ENCODE measurements at regions not wholly inside any gene's neighbourhood (a gene's known extent, or its start where the extent isn't known, plus 50 kb on each side); places are given as distances from the start of the nearest gene placed in this dataset.

DNA sequence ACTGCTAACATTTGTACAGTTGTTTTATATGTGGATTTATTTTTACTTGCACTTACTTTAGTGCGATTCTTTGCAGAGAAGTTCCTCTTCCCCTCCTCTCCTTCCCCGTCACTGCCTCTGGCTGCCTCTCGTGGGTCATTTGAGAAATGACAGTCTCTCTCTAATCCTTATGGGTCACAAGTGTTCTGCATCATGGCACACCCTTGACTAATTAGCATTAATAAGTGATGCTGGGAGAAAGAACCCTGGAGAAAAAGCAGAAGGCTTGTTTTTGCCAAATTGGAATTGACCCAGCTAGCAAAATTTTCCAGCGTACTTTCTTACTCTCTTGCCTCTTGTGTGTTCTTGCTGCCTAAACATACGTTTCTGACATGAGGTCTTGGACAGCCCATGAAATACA lies 301.2 kb downstream of the DUSP10 start:
- no peak for DNase-seq (ENCODE audit: low read depth, low spot score)
- no peaks in the 10 kb centered on the region for H3K27me3 ChIP-seq (ENCODE audit: control insufficient read depth, insufficient read depth, low read length)
- TF ChIP-seq, protein P1, sequence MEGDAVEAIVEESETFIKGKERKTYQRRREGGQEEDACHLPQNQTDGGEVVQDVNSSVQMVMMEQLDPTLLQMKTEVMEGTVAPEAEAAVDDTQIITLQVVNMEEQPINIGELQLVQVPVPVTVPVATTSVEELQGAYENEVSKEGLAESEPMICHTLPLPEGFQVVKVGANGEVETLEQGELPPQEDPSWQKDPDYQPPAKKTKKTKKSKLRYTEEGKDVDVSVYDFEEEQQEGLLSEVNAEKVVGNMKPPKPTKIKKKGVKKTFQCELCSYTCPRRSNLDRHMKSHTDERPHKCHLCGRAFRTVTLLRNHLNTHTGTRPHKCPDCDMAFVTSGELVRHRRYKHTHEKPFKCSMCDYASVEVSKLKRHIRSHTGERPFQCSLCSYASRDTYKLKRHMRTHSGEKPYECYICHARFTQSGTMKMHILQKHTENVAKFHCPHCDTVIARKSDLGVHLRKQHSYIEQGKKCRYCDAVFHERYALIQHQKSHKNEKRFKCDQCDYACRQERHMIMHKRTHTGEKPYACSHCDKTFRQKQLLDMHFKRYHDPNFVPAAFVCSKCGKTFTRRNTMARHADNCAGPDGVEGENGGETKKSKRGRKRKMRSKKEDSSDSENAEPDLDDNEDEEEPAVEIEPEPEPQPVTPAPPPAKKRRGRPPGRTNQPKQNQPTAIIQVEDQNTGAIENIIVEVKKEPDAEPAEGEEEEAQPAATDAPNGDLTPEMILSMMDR (IDR thresholded peaks at IDR 0.05; ENCODE audit: low read depth, low read length), result no peak
- peak overlapping the region; percentile 35 for H3K27ac ChIP-seq (ENCODE audit: low read depth, low read length)
- H3K9me3 ChIP-seq (ENCODE audit: control insufficient read depth, insufficient read depth, low read length), result no peaks in the 10 kb centered on the region
- H3K4me3 ChIP-seq (ENCODE audit: low read depth, low read length), result no peak overlapping the region
- ChIA-PET POLR2A (interaction anchor here (0.8 kb wide), 1 partner anchor 1023 kb away, joined by 4 read pairs; no protein-coding TSS in a partner anchor), CTCF (interaction anchor here (0.8 kb wide), 1 partner anchor 1014 kb away, joined by 4 read pairs; no protein-coding TSS in a partner anchor)

DNA sequence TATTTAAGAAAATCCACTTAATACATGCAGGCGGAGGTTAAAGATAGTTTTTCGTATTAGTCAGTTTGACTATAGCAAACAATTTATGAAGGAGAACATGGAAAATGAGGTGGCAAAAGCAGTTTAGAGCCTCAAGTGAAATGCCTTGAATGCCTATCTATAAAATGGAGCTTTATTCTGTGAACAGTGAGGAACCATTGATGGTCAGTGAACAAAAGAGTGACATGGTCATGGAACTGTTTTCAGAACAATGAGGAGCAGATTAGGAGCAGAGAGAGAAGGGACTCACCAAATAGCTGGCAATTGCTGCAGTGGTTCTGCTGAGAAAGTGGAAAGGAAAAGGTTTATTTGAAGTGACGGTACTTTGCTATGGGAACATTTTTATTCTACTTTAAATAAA lies 299.8 kb downstream of the DUSP10 start:
- no peak overlapping the region for H3K27ac ChIP-seq (ENCODE audit: low read depth, low read length)
- POLR2A ChIA-PET, result no interaction called here
- CTCF ChIA-PET, result interaction anchor here (0.5 to 1.4 kb wide), 4 partner anchors 178 to 1013 kb away, joined by 3 to 7 read pairs (median 4); no protein-coding TSS in a partner anchor
- H3K27me3 ChIP-seq (ENCODE audit: control insufficient read depth, insufficient read depth, low read length), result no peaks in the 10 kb centered on the region
- no peaks in the 10 kb centered on the region for H3K9me3 ChIP-seq (ENCODE audit: control insufficient read depth, insufficient read depth, low read length)
- no peak for DNase-seq (ENCODE audit: low read depth, low spot score)
- no peak overlapping the region for H3K4me3 ChIP-seq (ENCODE audit: low read depth, low read length)
- TF ChIP-seq, protein P1 (IDR thresholded peaks at IDR 0.05; ENCODE audit: low read depth, low read length), result no peak

DNA sequence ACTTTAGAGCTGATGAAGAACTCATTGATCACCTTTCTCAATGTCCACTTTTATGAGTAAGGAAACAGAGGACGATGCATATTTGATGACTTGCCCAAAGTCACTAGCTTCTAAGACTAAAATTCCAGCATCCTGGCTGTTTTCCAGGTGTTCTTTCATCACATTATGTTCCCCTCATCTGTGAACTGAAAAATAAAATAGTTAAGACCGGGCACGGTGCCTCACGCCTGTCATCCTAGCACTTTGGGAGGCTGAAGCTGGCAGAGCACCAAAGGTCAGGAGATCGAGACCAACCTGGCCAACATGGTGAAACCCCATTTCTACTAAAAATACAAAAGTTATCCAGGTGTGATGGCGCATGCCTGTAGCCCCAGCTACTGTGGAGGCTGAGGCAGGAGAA lies 297.5 kb downstream of the DUSP10 start:
- CTCF ChIA-PET, result interaction anchor here (1.2 to 1.4 kb wide), 2 partner anchors 10 to 1011 kb away, joined by 5 read pairs; no protein-coding TSS in a partner anchor

DNA sequence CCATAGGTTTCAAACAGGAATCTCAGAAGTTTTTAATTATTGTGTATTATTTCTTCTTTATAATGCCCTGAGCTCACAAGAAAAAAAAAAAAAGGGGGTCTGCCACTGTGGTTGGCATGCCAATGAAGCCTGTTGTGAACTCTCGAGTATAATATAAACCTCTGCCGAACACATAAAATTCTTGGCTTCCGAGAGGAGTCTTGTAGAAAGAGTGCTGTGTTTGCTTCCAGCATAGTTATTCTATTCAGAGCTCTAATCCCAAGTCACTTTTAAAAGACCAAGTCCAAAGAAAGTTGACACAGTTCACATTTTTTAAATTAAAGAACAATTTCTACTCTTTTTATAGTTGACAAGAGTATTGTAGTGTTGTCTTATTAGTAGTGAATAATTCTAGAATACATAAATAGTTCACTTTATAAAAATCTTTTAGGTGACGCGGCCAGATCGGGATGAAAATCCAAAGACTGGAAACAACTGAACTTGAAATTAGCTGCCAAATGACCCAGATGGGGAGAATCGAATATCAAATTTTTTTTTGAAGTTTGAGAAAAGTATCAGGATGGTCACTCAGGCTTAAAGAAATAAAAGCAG lies 293.2 kb downstream of the DUSP10 start:
- Histone ChIP-seq H3K4me3 (ENCODE audit: low read depth, low read length) (no peak overlapping the region), H3K27ac (ENCODE audit: low read depth, low read length) (no peak overlapping the region), H3K9me3 (ENCODE audit: control insufficient read depth, insufficient read depth, low read length) (no peaks in the 10 kb centered on the region), H3K27me3 (ENCODE audit: control insufficient read depth, insufficient read depth, low read length) (no peaks in the 10 kb centered on the region)
- TF ChIP-seq, protein P1 (IDR thresholded peaks at IDR 0.05; ENCODE audit: low read depth, low read length), result no peak
- DNase-seq (ENCODE audit: low read depth, low spot score), result no peak
- POLR2A ChIA-PET, result no interaction called here
- CTCF ChIA-PET, result interaction anchor here (2.2 kb wide), 1 partner anchor 13 kb away, joined by 12 read pairs; no protein-coding TSS in a partner anchor

More for the DNA sequence above, 297.5 kb downstream of the DUSP10 start:
- Histone ChIP-seq H3K4me3 (ENCODE audit: low read depth, low read length) (no peak overlapping the region), H3K27ac (ENCODE audit: low read depth, low read length) (no peak overlapping the region), H3K9me3 (ENCODE audit: control insufficient read depth, insufficient read depth, low read length) (no peaks in the 10 kb centered on the region), H3K27me3 (ENCODE audit: control insufficient read depth, insufficient read depth, low read length) (no peaks in the 10 kb centered on the region)
- TF ChIP-seq, protein P1 (IDR thresholded peaks at IDR 0.05; ENCODE audit: low read depth, low read length), result no peak
- no peak for DNase-seq (ENCODE audit: low read depth, low spot score)
- POLR2A ChIA-PET, result no interaction called here

DNA sequence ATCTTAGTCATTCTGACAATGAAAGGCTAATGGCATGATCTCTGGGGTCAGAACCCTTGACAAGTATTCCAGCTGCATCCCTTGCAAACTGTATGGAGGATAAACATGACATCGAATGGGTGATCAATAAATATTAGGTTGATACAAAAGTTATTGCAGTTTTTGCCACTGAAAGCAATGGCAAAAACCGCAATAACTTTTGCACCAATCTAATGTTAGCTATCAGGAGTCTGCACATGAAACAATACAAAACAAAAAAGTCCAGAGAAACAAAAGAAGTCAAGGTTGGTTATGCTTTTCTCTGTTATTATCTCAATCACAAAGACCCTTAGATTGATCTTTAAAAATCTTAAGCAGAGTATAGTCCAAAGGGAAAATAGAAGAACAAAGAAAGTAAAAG lies 292.7 kb downstream of the DUSP10 start:
- Histone ChIP-seq H3K27ac (ENCODE audit: low read depth, low read length) (no peak overlapping the region), H3K4me3 (ENCODE audit: low read depth, low read length) (no peak overlapping the region), H3K9me3 (ENCODE audit: control insufficient read depth, insufficient read depth, low read length) (no peaks in the 10 kb centered on the region), H3K27me3 (ENCODE audit: control insufficient read depth, insufficient read depth, low read length) (no peaks in the 10 kb centered on the region)
- TF ChIP-seq, protein P1 (IDR thresholded peaks at IDR 0.05; ENCODE audit: low read depth, low read length), result no peak
- ChIA-PET CTCF (interaction anchor here (2.2 kb wide), 1 partner anchor 14 kb away, joined by 12 read pairs; no protein-coding TSS in a partner anchor), POLR2A (no interaction called here)
- no peak for DNase-seq (ENCODE audit: low read depth, low spot score)

All from AG04450 (cell line).